ENCODE measurements at regions not wholly inside any gene's neighbourhood (a gene's known extent, or its start where the extent isn't known, plus 50 kb on each side); places are given as distances from the start of the nearest gene placed in this dataset.
"Not testable (repeated sequence)": the region's sequence is repeated elsewhere in the genome, so short reads cannot be mapped to it uniquely, and the experiment has no call there.

DNA sequence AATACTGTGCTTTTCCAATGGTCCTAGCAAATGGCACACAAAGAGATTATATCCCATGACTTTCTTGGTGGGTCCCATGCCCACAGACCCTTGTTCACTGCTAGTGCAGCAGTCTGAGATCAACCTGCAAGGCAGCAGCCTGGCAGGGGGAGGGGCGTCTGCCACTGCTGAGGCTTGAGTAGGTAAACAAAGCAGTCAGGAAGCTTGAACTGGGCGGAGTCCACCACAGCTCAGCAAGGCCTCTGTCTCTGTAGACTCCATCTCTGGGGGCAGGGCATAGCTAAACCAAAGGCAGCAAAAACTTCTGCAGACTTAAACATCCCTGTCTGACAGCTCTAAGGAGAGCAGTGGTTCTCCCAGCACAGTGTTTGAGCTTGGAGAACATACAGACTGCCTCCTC, 82.9 kb downstream of the ZNF737 start:
- Histone ChIP-seq H3K9me3 (no peaks in the 10 kb centered on the region), H3K36me3 (no peaks in the 10 kb centered on the region), H3K27me3 (no peaks in the 10 kb centered on the region), H3K4me3 (no peak overlapping the region)
- no peak for DNase-seq

DNA sequence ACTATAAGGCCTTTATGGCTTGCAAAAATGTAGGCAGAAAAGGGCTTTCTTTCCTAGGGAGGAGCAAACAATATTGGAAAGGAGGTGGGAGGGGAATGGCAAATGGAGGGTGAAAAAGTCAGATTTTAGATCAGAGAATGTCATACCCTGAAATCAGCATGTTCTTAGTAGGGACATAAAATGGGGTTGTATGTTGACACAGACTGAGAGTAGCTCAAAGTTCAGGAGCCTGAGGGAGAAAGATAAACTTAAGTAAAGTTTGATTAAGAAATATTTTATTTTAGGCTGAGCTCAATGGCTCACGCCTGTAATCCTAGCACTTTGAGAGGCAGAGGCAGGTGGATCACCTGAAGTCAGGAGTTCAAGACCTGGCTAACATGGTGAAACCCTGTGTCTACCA, 83.8 kb downstream of the ZNF737 start:
- Histone ChIP-seq H3K36me3 (no peaks in the 10 kb centered on the region), H3K27me3 (no peaks in the 10 kb centered on the region), H3K4me3 (no peak overlapping the region), H3K9me3 (no peaks in the 10 kb centered on the region)
- DNase-seq = no peak

DNA sequence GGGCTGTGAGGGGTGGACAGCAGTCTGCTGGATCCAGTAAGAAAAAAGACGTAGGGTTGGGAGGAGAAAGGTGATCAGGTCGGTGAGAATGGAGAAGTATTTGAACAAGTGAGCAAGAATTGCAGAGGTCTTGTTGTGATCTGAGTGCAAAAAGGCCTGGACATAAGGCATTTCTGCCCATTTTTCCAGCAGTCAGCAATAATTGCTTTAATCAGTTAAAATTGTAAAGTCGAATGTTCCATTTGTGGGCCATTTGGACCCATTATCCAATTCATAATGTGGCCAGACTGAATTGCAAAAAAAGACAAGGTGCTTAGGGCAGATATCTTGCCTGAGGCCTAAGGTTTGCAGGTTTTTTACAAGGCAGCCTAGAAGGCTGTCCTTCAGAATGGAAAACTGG, 86.1 kb downstream of the ZNF737 start:
- Histone ChIP-seq H3K27me3 (no peaks in the 10 kb centered on the region), H3K36me3 (no peaks in the 10 kb centered on the region), H3K9me3 (no peaks in the 10 kb centered on the region), H3K4me3 (no peak overlapping the region)
- DNase-seq = no peak

DNA sequence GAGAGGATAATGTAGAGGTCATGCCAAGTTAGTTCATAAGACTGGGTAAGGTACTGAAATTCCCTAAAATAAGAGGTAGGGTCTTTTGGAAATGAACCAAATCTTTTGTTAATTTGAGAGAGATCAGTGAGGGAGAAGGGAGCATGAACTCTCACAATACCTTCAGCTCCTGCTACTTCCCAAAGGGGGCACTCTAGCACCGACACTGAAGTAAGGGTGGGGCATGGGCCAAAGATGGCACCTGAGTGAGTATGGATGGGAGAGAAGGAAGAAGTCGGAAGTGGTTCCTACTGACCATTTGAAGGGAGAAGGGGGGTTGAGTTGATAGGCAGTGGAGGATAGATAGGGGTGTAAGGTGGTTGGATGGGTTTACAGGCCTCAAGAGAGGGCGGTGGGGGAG, 86.6 kb downstream of the ZNF737 start:
- Histone ChIP-seq H3K4me3 (no peak overlapping the region), H3K27me3 (no peaks in the 10 kb centered on the region), H3K9me3 (no peaks in the 10 kb centered on the region), H3K36me3 (no peaks in the 10 kb centered on the region)
- no peak for DNase-seq

DNA sequence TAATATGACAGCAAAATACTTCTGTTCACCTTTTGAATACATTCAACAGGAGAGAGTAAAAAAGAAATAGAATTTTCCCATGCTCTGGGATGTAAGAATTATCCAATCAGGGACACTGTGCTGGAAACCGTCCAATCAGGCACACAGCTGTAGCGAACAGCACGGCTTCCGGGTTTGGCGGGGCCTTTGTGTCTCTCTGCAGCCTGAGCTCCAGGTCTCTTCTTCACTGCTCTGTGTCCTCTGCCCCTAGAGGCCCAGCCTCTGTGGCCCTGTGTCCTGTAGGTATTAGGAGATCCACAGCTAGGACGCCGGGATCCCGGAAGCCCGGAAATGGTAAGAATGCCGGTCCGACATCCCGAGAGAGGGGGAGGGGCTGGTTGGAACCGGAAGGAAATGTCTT, 92.7 kb downstream of the ZNF737 start:
- Histone ChIP-seq H3K9me3 (no peaks in the 10 kb centered on the region), H3K4me3 (no peak overlapping the region), H3K27me3 (no peaks in the 10 kb centered on the region), H3K36me3 (no peaks in the 10 kb centered on the region)
- DNase-seq = no peak

DNA sequence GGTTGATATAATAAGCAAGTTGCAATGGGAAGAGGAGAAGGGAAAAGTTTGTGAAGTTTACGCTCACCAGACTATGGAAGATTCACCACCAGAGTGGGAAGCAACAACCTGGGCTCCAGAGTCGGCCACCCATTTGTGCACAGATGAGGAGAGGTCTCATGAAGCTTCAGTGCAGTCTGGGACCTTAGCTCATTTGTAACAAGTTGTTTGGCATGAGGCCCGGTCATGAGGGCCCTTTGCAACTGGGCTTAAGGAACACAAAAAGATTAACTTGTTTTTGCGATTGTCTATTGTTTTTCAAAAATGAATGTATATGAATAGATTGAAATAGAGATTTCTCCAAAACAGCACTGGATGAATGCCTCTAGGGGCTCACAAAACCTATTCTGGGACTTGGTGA, 94.2 kb downstream of the ZNF737 start:
- Histone ChIP-seq H3K9me3 (no peaks in the 10 kb centered on the region), H3K4me3 (no peak overlapping the region), H3K36me3 (no peaks in the 10 kb centered on the region), H3K27me3 (no peaks in the 10 kb centered on the region)
- no peak for DNase-seq

DNA sequence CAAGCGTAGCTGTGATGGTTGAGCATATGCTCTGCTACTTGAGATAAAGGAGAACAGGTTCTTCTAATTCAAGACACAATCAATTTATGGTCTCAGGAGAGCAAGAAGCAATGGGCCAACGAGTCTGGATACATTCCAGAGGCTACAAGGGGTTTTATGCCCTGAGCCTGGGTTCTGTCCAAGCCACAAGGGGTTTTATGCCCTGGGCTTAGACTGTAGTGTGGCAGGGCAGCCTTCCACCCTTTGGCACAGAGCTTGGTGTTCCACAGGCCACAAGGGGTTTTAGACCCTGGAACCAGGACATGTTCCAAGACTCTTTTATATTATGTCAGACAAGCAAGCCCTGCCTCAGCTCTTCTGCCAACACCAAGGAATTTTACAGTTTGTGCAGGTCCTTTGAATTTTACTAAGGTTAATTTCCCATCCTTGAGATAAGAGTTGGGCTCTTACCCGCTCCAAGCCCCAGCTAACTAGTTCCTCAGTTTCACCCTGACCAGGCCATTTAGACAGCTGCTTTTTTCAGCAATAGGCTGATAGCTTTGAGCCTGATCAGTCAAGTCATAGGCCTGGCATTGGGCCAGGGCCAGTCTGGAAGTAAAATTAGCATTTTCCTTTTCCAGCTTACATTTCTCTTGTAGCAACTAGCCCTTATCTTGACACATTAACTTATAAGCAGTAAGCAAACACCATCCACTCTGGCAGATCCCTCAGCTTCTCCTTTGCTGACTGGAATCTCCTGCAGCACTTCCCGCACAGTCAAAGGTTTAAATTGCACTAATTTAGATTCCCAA, 95.0 kb downstream of the ZNF737 start:
- H3K9me3 ChIP-seq = no peaks in the 10 kb centered on the region
- no peak overlapping the region for H3K4me3 ChIP-seq
- no peak for DNase-seq
- no peaks in the 10 kb centered on the region for H3K36me3 ChIP-seq
- H3K27me3 ChIP-seq = no peaks in the 10 kb centered on the region

DNA sequence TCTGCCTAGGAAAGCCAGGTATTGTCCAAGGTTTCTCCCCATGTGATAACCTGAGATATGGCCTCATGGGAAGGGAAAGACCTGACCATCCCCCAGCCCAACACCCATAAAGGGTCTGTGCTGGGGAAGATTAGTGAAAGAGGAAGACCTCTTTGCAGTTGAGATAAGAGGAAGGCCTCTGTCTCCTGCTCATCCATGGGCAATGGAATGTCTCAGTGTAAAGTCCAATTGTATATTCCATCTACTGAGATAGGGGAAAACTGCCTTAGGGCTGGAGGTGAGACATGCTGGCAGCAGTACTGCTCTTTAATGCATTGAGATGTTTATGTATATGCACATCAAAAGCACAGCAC, 99.0 kb downstream of the ZNF737 start:
- H3K36me3 ChIP-seq, DNase-seq, H3K9me3 ChIP-seq, H3K27me3 ChIP-seq, H3K4me3 ChIP-seq: not testable (repeated sequence)

DNA sequence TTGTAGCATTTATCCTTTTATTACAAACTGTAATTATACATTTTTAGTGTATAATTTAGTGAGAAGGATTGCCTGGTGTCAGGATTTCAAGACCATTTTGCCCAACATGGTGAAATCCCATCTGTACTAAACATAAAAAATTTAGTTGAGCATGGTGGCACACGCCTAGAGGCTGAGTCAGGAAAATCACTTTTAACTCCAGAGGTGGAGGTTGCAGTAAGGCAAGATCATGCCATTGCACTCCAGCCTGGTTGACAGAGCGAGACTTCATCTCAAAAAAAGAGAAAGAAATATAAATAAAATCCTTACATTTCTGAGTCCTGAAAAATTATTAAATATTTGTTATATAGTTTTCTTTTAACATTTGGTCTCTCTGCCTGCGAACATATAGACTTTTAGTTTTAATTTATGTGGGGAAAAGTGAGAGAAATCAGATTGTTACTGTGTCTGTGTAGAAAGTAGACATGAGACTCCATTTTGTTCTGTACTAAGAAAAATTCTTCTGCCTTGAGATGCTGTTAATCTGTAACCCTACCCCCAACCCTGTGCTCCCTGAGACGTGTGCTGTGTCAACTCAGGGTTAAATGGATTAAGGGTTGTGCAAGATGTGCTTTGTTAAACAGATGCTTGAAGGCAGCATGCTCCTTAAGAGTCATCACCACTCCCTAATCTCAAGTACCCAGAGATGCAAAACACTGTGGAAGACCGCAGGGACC, 99.5 kb downstream of the ZNF737 start:
- not testable (repeated sequence) for H3K27me3 ChIP-seq, DNase-seq, H3K36me3 ChIP-seq, H3K9me3 ChIP-seq, H3K4me3 ChIP-seq

DNA sequence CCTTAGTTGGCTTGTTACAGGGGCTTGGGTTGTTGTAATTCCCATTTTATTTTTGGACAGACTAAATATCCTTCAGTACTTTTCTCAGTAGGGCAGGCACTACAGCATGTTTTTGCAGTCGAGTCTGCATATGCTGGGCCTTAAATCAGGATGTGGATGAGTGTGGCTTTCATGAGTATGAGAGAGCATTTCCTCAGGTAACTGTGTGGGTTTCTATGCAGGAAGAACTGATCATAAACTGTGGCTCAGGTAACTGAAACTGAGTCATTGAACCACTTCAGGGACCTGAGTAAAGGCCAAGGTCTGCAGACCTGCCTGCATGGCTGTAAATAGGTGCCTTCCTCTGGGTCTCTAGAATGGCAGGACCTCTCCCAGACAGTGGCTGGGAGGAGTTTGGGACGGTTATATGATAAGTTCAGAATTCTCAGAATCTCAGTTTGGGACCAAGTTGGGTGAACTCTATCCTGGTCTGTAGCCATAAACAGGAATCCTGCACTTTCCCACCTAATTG, 112.1 kb downstream of the ZNF737 start:
- H3K4me3 ChIP-seq = no peak overlapping the region
- H3K9me3 ChIP-seq = no peaks in the 10 kb centered on the region
- no peak for DNase-seq
- H3K36me3 ChIP-seq = no peaks in the 10 kb centered on the region
- no peaks in the 10 kb centered on the region for H3K27me3 ChIP-seq

DNA sequence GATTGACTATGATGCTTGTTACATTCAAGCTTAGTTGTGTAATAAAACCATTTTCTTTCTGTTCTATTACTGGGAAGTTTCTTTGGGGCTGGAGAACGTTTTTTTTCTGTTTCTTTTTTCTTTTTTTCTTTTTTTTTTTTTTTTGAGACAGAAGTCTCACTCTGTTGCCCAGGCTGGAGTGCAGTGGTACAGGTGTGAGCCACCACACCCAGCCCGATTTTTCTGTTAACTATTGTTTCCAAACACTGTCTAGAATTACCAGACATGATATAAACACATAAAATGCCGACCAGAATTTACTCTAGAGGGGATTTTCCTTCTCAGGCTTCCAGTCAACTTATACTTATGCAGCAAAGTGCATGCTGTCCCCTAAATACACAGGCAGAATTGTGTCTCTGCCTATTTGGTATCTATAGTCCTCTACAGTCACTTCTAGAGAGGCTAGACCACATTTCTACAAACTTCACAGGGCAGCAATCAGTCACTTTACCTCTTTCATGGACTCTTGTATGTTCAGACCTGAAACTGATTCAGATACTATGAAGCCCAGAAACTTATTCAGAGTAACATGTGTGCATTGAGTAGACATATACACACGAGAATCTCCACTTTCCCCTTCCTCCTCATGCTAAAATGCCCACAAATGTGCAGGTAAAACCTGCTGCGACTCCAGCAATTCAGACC, 121.2 kb downstream of the ZNF737 start:
- H3K36me3 ChIP-seq = no peaks in the 10 kb centered on the region
- no peak overlapping the region for H3K4me3 ChIP-seq
- H3K27me3 ChIP-seq = no peaks in the 10 kb centered on the region
- no peak for DNase-seq
- no peaks in the 10 kb centered on the region for H3K9me3 ChIP-seq

DNA sequence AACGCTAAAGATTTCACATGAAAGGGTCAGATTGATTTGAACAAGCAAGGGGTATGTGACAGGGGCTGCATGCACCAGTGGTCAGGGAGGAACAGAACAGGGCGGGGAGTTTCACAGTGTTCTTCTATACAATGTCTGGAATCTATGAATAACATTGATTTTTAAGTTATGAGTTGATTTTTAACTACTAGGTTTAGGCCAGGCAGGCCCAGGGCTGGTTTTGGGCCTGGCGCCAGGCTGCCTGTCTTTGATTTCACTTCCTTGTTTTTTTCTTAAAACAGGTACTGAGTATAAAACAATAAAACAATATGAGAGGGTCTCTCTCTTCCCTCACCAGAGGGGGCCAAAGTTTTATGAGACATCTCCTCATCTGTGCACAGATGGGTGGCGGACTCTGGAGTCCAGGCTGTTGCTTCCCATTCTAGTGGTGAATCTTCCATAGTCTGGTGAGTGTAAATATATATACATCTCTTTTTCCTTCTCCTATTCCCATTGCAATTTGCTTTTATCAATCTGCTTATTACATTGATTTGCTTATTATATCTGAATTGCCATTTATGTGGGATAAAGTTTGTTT, 133.2 kb downstream of the ZNF737 start:
- H3K36me3 ChIP-seq, H3K4me3 ChIP-seq, H3K27me3 ChIP-seq, DNase-seq, H3K9me3 ChIP-seq: not testable (repeated sequence)

DNA sequence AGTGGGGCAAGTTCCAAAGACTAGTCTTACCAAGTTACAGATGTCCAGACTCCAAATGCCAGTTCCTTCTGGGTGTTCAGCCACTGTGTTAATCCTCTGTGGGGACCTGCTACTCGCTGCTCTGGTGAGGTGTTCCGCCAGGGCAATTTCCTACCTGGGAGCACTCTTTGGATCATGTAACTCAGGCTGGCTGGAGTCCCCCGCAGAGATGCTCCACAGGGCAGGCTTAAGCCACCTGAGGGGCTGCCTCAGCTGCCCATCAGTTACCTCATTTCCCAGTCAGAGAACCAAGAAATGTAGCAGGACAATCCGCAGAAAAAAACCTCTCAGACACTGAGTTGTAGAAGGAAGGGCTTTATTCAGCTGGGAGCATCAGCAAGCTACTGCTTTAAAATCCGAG, 133.8 kb downstream of the ZNF737 start:
- H3K36me3 ChIP-seq = no peaks in the 10 kb centered on the region

DNA sequence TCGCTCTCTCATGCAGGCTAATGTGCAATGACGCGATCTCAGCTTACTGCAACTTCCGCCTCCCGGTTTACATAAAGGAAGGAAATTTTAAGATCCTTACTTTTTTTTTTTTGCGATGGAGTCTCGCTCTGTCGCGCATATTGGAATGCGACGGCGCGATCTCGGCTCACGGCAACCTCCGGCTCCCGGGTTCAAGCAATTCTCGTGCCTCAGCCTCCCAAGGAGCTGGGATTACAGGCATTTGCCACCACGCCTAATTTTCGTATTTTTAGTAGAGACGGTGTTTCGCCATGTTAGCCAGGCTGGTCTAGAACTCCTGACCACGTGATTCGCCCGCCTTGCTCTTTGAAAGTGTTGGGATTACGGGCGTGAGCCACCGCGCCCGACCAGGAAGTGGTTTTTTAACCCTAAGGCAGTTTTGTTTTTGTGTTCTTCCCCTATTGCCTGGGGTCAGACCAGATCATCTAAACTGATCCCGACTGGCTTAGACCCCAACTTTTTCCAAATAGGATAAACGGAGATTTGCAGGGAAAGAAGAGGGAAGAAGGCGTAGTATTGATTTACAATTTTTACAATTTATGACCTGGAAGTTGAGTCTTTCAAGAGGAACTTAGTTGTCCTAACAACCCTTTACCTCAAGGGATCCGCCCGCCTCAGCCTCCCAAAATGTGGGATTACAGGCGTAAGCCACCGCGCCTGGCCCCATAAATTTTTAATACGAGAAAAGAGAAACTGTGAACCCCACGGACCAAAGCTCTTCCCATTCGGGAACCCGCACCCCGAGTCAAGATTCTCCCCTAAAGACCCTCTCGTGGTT, 142.0 kb downstream of the ZNF737 start:
- H3K4me3 ChIP-seq = no peak overlapping the region
- H3K36me3 ChIP-seq = no peaks in the 10 kb centered on the region
- no peaks in the 10 kb centered on the region for H3K27me3 ChIP-seq
- no peak for DNase-seq
- no peaks in the 10 kb centered on the region for H3K9me3 ChIP-seq

More for the DNA sequence above, 133.8 kb downstream of the ZNF737 start:
- DNase-seq = no peak
- Histone ChIP-seq H3K9me3 (no peaks in the 10 kb centered on the region), H3K4me3 (no peak overlapping the region), H3K27me3 (no peaks in the 10 kb centered on the region)

DNA sequence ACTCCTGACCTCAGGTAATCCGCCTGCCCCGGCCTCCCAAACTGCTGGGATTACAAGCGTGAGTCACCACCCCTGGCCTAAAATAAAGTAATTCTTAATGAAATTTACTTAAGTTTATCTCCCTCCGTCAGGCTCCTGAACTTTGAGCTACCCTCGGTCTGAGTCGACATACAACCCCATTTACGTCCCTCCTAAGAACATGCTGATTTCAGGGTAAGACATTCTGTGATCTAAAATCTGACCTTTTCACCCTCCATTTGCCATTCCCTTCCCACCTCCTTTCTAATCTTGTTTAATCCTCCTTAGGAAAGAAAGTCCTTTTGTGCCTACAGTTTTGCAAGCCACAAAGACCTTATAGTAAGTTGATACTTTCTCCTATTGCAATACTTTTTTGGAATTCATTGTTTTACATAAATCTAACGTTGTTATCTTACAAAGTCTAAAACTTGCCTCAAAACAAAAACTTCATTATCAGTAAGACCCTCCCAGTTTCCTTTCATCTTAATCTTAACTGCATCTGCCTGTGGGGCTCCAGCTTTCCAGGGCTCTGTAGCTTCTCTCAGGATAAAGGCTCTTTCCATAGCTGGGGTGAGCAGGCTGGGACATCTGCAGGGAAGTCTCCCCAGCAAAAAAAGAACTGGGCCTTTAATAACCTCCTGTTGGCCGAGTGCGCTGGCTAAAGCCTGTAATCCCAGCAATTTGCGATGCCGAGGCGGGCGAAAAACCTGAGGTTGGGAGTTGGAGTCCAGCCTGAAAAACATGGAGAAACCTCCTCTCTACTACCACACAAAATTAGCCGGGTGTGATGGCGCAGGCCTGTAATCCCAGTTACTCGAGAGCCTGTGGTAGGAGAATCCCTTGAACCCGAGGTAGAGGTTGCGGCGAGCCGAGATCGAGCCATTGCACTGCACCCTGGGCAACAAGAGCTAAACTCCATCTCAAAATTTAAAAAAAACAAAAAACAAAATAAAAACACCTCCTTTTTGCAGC, 143.1 kb downstream of the ZNF737 start:
- H3K9me3 ChIP-seq = no peaks in the 10 kb centered on the region
- H3K4me3 ChIP-seq = no peak overlapping the region
- H3K36me3 ChIP-seq = no peaks in the 10 kb centered on the region
- DNase-seq = no peak
- no peaks in the 10 kb centered on the region for H3K27me3 ChIP-seq

Measured in MG63 (cell line).